Keratinocyte (primary cell): ENCODE measurements at regions not wholly inside any gene's neighbourhood (a gene's known extent, or its start where the extent isn't known, plus 50 kb on each side); places are given as distances from the start of the nearest gene placed in this dataset.

Source experiments
- DNase-seq: peaks from one replicate; pipeline ENCODE4 v3.0.0-alpha.2; 2011; ENCODE audit warnings: low read depth, missing footprints, low spot score
- FAIRE-seq: peaks from 2 replicates; lab custom pipeline; 2011; peaks lifted over from hg19 to GRCh38; lab: Jason Lieb, UNC
- H2AFZ ChIP-seq: 2 replicates; pipeline ENCODE4 v1.6.0; 2012; ENCODE audit warnings: low read length, control low read depth, inconsistent platforms; ENCODE audit not compliant: control insufficient read depth
- H3K27ac ChIP-seq: 2 replicates; pipeline ENCODE4 v1.5.1; 2011; ENCODE audit warnings: low read length; ENCODE audit not compliant: control insufficient read depth, insufficient read depth
- H3K27me3 ChIP-seq: 3 replicates; pipeline ENCODE4 v1.6.0; 2011; ENCODE audit warnings: low read length; ENCODE audit not compliant: control insufficient read depth, insufficient read depth; ENCODE audit errors: extremely low read depth
- H3K36me3 ChIP-seq, 2 experiments: 2 replicates in 1 of 2; 3 replicates in 1 of 2; pipeline ENCODE4 v1.5.1; 2011; ENCODE audit warnings: low read length in 2 of 2, mild to moderate bottlenecking in 1 of 2; ENCODE audit not compliant: control insufficient read depth in 2 of 2, insufficient read depth in 2 of 2; ENCODE audit errors: extremely low read depth in 1 of 2
- H3K4me1 ChIP-seq: 3 replicates; pipeline ENCODE4 v1.5.1; 2011; ENCODE audit warnings: low read length; ENCODE audit not compliant: control insufficient read depth, insufficient read depth; ENCODE audit errors: extremely low read depth
- H3K4me2 ChIP-seq: 3 replicates; pipeline ENCODE4 v1.6.0; 2011; ENCODE audit warnings: low read depth, low read length; ENCODE audit not compliant: control insufficient read depth, insufficient read depth; ENCODE audit errors: extremely low read depth
- H3K4me3 ChIP-seq, 3 experiments: fragments of 200-600 bp in 1 of 3; sonication (generic) in 1 of 3; 2 replicates in 2 of 3; 3 replicates in 1 of 3; pipeline ENCODE4 v1.5.1; 2011 to 2016; ENCODE audit warnings: low read length in 3 of 3, mild to moderate bottlenecking in 3 of 3, control low read depth in 2 of 3, inconsistent platforms in 1 of 3, low read depth in 1 of 3, mixed read lengths in 1 of 3, mixed run types in 1 of 3, moderate library complexity in 1 of 3; ENCODE audit not compliant: control insufficient read depth in 2 of 3, insufficient read depth in 2 of 3; ENCODE audit errors: extremely low read depth in 1 of 3
- H3K79me2 ChIP-seq: 2 replicates; pipeline ENCODE4 v1.6.0; 2012; ENCODE audit warnings: low read length; ENCODE audit not compliant: control insufficient read depth, insufficient read depth
- H3K9ac ChIP-seq: 3 replicates; pipeline ENCODE4 v1.6.0; 2011; ENCODE audit warnings: low read length; ENCODE audit not compliant: control insufficient read depth, insufficient read depth; ENCODE audit errors: extremely low read depth
- H3K9me1 ChIP-seq: 3 replicates; pipeline ENCODE4 v1.6.0; 2011; ENCODE audit warnings: low read length; ENCODE audit not compliant: control insufficient read depth, insufficient read depth; ENCODE audit errors: extremely low read depth
- H3K9me3 ChIP-seq: 2 replicates; pipeline ENCODE4 v1.5.1; 2012; ENCODE audit warnings: low read depth, low read length; ENCODE audit not compliant: control insufficient read depth
- H4K20me1 ChIP-seq: 3 replicates; pipeline ENCODE4 v1.6.0; 2011; ENCODE audit warnings: low read length; ENCODE audit not compliant: control insufficient read depth, insufficient read depth; ENCODE audit errors: extremely low read depth
- EZH2 ChIP-seq: IDR thresholded peaks from one replicate; pipeline ENCODE4 v1.6.1; 2012; ENCODE audit warnings: inconsistent platforms, mild to moderate bottlenecking, low read length, moderate library complexity
- dilution Hi-C: fragments of 300-500 bp; cut with MboI; formaldehyde crosslinking; loops from one replicate; pipeline ENCODE4 v1.7.0; 2020; ENCODE audit warnings: low sequenced_read_pairs; ENCODE audit not compliant: extremely low pct_ligation_motif_present
- TF ChIP-seq, protein P1 (sequence below), 3 experiments: IDR thresholded peaks in 1 of 3; conservative IDR thresholded peaks in 1 of 3; optimal IDR thresholded peaks in 1 of 3; 2 replicates in 2 of 3; 3 replicates in 1 of 3; pipeline versions ENCODE3 to v1.5.1; 2011; ENCODE audit warnings: low read length in 3 of 3, mild to moderate bottlenecking in 3 of 3, moderate library complexity in 2 of 3, control low read depth in 1 of 3, inconsistent platforms in 1 of 3; ENCODE audit not compliant: insufficient read depth in 2 of 3; ENCODE audit errors: extremely low read depth in 1 of 3

- Histone ChIP-seq H3K36me3 (no peaks in the 10 kb centered on the region), H3K27me3 (no peaks in the 10 kb centered on the region), H3K9ac (no peak overlapping the region), H3K79me2 (no peaks in the 10 kb centered on the region), H3K27ac (no peak overlapping the region), H2AFZ (no peak overlapping the region), H3K4me3 (no peak overlapping the region), H3K9me1 (no peaks in the 10 kb centered on the region), H3K4me2 (no peak overlapping the region), H4K20me1 (no peaks in the 10 kb centered on the region), H3K4me1 (no peaks in the 10 kb centered on the region), H3K9me3 (no peaks in the 10 kb centered on the region)
- FAIRE-seq (no peak), DNase-seq (no peak)
- TF ChIP-seq EZH2 = no peak
- TF ChIP-seq, protein P1, sequence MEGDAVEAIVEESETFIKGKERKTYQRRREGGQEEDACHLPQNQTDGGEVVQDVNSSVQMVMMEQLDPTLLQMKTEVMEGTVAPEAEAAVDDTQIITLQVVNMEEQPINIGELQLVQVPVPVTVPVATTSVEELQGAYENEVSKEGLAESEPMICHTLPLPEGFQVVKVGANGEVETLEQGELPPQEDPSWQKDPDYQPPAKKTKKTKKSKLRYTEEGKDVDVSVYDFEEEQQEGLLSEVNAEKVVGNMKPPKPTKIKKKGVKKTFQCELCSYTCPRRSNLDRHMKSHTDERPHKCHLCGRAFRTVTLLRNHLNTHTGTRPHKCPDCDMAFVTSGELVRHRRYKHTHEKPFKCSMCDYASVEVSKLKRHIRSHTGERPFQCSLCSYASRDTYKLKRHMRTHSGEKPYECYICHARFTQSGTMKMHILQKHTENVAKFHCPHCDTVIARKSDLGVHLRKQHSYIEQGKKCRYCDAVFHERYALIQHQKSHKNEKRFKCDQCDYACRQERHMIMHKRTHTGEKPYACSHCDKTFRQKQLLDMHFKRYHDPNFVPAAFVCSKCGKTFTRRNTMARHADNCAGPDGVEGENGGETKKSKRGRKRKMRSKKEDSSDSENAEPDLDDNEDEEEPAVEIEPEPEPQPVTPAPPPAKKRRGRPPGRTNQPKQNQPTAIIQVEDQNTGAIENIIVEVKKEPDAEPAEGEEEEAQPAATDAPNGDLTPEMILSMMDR (optimal IDR thresholded peaks at IDR 0.05 in 1 of 3, IDR thresholded peaks at IDR 0.05 in 1 of 3, conservative IDR thresholded peaks at IDR 0.05 in 1 of 3; ENCODE audit: extremely low read depth in 1 of 3, insufficient read depth in 2 of 3, low read length in 3 of 3) = no peak
- dilution Hi-C loops = no loop called here
Measured at GRCh38 chr2:58920001-58920400, 678.9 kb upstream of the FANCL start.

DNA sequence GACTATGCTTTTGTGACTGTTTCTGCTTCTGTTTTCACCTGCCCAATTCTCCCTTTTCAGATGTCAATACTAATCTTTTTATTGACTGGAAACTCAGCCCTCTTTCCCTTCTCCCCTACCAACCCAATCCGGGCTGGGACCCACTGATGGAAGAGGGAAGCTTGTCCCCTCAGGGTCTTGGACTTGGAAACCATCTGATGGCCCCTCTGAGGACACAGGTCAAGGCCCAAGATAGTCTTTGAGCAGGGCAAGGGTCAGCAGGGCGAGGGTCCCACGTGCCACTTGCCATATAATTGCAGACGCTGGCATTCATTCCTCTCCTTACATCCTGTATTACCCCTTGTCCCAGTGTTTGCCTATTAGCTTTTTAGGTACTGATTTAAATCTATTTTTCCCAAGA, 678.2 kb upstream of the FANCL start:
- no peaks in the 10 kb centered on the region for H4K20me1 ChIP-seq
- H3K9me1 ChIP-seq = no peaks in the 10 kb centered on the region
- H3K79me2 ChIP-seq = no peaks in the 10 kb centered on the region
- H3K4me2 ChIP-seq = no peak overlapping the region
- H2AFZ ChIP-seq = no peak overlapping the region
- H3K4me1 ChIP-seq = no peaks in the 10 kb centered on the region
- no peak for FAIRE-seq
- H3K4me3 ChIP-seq = no peak overlapping the region
- no peaks in the 10 kb centered on the region for H3K27me3 ChIP-seq
- no peaks in the 10 kb centered on the region for H3K9me3 ChIP-seq
- no peak overlapping the region for H3K9ac ChIP-seq
- dilution Hi-C loops = no loop called here
- H3K27ac ChIP-seq = no peak overlapping the region
- DNase-seq = no peak
- TF ChIP-seq, protein P1 (optimal IDR thresholded peaks at IDR 0.05 in 1 of 3, IDR thresholded peaks at IDR 0.05 in 1 of 3, conservative IDR thresholded peaks at IDR 0.05 in 1 of 3; ENCODE audit: extremely low read depth in 1 of 3, insufficient read depth in 2 of 3, low read length in 3 of 3) = no peak
- TF ChIP-seq EZH2 = no peak
- H3K36me3 ChIP-seq = no peaks in the 10 kb centered on the region
